22Rv1 (cell line): ENCODE measurements at regions not wholly inside any gene's neighbourhood (a gene's known extent, or its start where the extent isn't known, plus 50 kb on each side); places are given as distances from the start of the nearest gene placed in this dataset.

Experiments used
- H3K27ac ChIP-seq: fragments of 450-650 bp; 2 replicates; pipeline ENCODE4 v1.5.1; 2017
- CTCF ChIP-seq: fragments of 450-650 bp; IDR thresholded peaks from 2 replicates; pipeline ENCODE4 v1.5.1; 2017; ENCODE audit warnings: mild to moderate bottlenecking
- ZFX ChIP-seq: fragments of 450-650 bp; IDR thresholded peaks from 2 replicates; pipeline ENCODE4 v1.6.1; 2017; ENCODE audit warnings: antibody characterized with exemption, borderline replicate concordance

- TF ChIP-seq ZFX, result no peak
- no peak overlapping the region for H3K27ac ChIP-seq
Measured at GRCh38 chr13:75931116-75931515, 295.0 kb downstream of the LMO7 start.

GRCh38 chr13:75929076-75929475 lies 292.9 kb downstream of the LMO7 start:
- no peak for TF ChIP-seq CTCF
- TF ChIP-seq ZFX, result no peak
- H3K27ac ChIP-seq, result no peak overlapping the region

- TF ChIP-seq ZFX (no peak), CTCF (no peak)
- H3K27ac ChIP-seq, result no peak overlapping the region
Measured at GRCh38 chr13:75927183-75927669, 291.1 kb downstream of the LMO7 start.

GRCh38 chr13:75920536-75920935 lies 284.4 kb downstream of the LMO7 start:
- H3K27ac ChIP-seq, result no peak overlapping the region
- TF ChIP-seq CTCF, result no peak
- no peak for TF ChIP-seq ZFX

- TF ChIP-seq CTCF (no peak), ZFX (no peak)
- H3K27ac ChIP-seq, result no peak overlapping the region
Measured at GRCh38 chr13:75919660-75920199, 283.6 kb downstream of the LMO7 start.

- TF ChIP-seq ZFX (no peak), CTCF (no peak)
- no peak overlapping the region for H3K27ac ChIP-seq
Measured at GRCh38 chr13:75915066-75915465, 278.9 kb downstream of the LMO7 start.

- TF ChIP-seq CTCF, result no peak
- no peak for TF ChIP-seq ZFX
Measured at GRCh38 chr13:75913925-75914324, 277.8 kb downstream of the LMO7 start.

GRCh38 chr13:75910591-75910990 lies 274.5 kb downstream of the LMO7 start:
- H3K27ac ChIP-seq, result no peak overlapping the region
- TF ChIP-seq ZFX (no peak), CTCF (no peak)

More at GRCh38 chr13:75913925-75914324, 277.8 kb downstream of the LMO7 start:
- H3K27ac ChIP-seq, result no peak overlapping the region
